Activated CD8-positive, alpha-beta memory T cell treated with anti-CD3 and anti-CD28 coated beads for 48 hours (primary cell): ENCODE measurements at regions not wholly inside any gene's neighbourhood (a gene's known extent, or its start where the extent isn't known, plus 50 kb on each side); places are given as distances from the start of the nearest gene placed in this dataset.

Experiments
- DNase-seq, 3 experiments: peaks; one replicate each; pipeline ENCODE4 v3.0.0-alpha.2; 2020; ENCODE audit warnings: low read depth in 2 of 3, low spot score in 2 of 3

DNA sequence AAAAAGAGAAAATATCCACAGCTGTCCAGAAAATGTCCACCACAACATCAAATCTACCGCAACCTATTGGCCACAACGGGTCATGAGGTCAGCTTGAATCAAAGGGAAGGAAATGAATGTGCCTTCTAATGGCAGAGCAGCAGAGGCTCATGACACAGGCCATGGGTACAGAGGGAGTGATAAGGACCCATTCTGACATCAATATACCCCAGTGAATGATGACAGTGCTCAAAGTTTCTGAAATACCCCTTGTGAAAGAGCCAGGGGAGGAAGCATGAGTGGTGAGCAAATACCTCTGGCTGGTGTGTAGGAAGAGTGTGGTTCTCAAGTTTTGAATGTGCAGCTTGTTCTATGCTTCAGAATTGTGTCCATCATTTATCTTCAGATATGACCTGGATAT is 348.2 kb downstream of the IRX1 start:
- DNase-seq: no peak

DNA sequence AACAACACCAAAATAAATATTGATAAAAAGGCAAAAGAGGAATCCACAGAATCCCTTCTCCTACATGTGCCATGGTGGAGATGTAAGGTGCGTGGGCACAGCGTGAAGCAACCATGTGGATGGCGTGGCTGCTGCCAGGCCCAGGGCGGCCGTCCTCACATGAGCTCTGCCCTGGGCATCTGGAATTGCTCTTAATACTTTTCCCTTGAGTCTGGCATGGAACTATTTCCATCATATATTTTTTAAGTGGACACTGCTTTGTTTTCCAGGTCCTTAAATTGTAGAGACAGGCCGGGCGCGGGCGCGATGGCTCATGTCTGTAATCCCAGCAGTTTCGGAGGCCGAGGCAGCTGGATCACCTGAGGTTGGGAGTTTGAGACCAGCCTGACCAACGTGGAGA is 349.3 kb downstream of the IRX1 start:
- DNase-seq: no peak

DNA sequence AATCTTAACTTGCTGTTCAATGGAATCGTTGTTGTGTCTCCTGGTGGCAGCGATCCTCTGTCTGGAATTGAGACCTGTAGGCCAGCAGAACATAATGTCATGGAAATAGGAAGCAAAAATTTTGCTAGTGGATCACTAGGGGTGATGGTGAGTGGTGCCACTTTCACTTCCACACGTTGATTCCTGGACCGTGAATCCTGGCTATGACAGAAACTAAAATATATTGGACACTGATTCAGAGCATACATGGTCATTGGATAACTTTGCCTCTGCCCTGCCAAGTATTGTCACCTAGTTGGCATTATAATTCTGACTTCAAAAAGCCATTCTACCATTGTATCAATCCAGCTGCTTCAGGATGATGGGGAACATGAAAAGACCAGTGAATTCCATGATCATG is 353.2 kb downstream of the IRX1 start:
- no peak for DNase-seq

DNA sequence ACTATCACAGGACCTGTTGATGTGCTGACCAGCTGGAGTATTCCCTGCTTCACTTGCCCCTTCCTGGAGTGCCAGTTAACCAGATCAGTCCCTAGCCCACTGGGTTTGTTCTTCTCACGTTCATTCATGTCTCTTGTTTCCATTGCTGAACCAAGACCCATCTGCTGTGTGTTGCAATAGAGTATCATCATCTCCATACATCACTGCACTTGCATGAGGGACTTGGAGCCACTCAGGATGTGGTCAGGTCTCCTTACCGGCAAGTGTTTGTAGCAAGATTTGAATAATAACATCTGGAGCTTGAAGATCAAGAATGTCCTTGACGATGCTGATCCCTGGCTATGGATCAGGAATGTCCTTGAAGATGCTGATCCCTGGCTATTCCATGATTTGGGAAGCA is 358.6 kb downstream of the IRX1 start:
- DNase-seq: no peak

DNA sequence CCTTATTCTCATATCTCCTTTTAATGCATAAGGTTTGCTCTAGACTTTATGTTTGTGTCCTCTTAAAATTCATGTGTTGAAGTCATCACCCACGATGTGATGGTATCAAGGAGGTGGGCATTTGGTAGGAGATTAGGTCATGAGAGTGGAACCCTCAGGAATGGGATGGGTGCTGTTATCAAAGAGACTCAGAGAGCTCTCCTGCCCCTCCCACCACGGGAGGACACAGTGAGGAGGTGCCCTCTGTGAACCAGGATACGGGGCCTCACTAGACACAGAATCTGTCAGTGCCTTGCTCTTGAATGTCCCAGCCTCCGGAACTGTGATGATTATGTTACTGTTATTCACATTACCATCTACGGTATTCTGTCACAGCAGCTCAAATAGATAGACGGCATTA is 359.0 kb downstream of the IRX1 start:
- no peak for DNase-seq

DNA sequence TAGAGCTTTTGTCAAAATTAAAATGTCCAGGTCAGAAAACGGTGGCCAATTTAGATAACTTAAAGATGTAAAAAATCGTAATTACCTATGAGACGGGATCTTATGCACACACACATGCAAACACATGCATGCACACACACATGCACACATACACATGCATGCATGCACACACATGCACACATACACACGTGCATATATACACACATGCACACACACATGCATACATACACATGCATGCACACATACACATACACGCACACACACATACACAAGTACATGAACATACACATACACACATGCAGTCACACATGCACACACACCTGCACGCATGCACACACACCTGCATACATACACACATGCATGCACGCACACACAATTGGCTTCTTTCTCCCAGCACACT is 362.0 kb downstream of the IRX1 start:
- no peak for DNase-seq

DNA sequence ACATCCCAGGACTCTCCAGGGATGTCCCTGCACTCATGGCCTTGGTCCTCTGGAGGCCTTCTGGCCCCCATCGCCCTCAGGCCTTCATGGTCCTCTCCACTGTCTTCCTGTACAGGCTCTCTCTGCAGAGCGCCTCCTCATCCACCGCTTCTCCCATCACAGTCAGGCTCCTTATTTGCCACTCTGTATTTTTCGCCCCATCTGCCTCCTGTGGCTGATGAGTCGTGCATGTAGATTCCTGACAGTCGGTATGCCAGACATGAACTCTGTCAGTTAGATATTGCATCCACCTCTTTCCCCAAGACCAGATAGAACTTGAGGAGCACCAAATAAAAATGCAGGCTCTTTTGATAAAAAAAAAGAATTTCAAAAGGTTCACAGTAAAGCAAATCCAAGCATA is 362.8 kb downstream of the IRX1 start:
- DNase-seq: no peak

DNA sequence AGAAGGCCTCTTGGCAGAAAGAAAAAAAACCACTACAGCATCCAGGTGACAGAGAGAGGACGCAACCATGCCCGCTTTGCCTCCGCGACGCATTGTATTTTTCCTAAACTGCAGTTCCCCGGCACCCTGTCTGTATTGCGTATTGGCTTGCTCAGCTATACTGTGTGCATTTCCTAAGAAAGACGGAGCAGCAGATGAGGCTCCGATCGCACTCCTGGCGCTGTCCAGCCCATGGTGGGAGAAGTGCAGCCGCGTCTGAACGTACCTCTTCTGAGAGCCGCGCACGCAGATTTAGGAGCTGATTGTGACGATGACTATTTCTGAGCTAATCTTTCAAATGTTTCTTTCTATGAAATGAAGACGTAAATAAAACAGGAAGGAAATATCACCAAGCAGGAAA is 366.5 kb downstream of the IRX1 start:
- DNase-seq: no peak

DNA sequence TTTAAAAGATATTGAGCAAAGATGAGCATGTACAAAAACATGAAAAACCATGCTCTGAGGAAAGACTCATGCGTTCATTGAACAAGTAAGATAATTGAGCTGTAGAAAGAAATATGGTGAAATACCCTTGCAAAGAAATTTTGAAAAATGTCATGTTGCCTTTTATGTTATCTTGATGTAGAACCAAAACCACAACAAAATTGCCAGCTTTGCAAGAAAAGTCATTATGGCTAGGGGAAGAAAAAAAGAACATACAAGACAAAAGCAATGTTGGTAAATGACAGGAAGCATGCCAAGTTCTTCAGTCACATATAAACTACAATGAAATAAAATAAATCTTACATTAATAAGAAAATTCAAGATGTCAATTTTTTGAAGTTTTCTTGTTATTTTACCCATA is 368.0 kb downstream of the IRX1 start:
- no peak for DNase-seq

DNA sequence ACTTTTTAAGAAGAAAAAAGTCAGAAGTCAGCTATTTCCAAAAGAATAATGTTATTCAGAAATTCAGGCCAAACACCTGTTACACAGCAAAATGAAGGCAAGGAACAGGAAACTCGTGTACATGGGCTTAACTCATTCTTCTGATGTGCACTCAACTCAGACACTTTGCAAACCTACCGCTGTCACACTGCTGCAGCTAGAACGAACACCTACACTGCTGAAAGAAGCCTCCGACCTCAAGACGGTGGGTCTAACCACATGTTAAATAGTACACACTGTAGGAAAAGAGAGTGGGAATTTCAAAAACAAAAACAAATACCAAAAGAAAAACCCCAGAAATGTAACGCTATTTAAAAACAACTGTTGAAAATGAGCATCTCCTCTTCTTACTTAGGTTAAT is 384.5 kb downstream of the IRX1 start:
- DNase-seq: no peak

DNA sequence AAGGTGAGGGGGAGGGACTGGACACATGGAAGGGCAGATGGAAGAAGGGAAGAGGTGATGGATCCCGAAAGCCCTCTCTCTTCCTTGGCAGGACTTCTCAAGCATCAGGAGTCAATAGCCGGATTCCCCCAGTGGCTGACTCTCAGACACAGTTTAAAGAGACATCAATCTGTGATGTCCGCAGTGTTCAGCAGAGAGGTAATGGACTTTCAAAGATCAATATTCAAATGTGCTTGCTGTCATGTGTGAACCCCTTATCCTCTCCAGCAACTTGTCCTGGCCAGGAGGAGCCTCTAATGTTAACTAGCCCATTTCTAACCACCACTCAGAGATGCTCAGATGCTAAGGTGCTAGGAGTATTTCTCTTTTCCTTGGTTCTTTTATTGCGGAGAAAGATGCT is 392.2 kb downstream of the IRX1 start:
- no peak for DNase-seq

DNA sequence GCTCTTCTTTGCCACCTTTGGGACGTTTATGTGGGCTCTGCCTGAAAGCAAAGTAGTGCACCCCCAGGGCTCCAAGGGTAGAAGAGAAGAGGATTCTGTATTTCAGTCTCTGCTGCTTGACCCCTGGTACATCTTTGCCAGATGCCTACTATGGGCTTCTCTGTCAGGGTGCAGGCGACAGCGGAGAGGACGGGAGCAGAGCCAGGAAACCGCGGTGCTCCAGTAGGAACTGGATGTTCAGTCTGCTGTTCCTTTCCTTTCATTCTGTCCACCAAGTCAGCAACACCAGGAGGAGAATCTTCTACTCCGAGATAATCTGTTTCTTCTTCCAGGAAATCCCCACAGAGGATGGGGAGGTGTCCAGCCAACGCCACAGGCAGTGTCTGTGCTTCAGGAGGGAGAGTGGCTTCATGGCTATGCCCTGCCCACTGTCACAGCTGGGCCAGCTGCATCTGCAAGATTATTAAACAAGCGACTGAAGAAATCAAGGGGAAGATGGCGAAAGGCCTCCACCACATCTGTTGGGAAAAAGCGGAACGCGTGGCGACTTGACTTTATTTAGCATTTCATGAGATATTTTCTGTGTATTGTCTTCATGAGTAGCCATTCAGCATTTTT is 398.3 kb downstream of the IRX1 start:
- no peak for DNase-seq

DNA sequence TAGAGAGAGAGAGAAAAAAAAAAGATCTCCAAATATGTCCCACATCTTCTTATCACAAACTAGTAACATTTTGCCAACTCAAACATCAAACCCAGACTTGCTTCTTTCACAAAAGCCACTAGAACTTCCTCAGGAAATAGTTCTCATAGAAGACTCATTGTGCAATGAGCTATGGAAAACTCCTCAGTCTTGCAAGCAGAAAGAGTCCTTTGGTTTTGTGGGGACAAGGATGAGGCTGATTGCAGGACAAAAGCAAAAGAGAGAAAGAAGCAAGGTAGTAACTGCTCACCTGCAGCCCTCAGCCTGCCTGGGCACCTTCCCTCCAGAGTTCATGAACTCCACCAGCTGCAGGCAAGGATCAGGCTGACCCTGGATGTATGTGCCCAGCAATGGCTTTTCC is 399.0 kb downstream of the IRX1 start:
- DNase-seq: no peak

DNA sequence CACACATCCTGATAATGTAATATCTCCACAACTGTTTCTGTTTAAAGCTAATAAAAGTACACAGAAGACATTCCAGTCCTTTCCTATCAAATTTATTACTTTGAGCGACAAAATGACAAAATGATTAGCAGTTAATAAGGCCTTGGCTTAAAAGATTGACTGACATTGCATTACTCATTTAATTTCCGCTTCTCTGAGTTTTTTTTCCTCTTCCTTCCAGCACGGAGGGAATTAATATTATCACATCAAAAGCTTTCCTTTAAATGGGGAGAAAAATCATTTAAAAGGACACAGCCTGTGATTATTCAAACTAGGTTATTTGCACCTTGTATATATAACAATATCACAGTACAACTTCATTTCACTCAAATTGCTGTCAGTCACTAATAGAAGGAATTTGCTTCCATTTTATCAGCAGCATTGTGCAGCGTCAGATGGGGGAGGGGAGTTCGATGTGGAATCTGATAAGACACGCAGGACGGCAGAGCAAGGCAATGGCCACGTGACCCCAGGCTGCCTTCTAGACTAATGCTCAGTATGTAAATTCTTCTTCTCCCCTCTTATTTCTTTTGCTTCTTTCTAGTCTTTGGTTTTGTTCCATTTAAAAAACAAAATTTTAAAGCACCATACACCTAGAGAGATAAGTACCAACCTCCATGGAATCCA is 400.5 kb downstream of the IRX1 start:
- no peak for DNase-seq

DNA sequence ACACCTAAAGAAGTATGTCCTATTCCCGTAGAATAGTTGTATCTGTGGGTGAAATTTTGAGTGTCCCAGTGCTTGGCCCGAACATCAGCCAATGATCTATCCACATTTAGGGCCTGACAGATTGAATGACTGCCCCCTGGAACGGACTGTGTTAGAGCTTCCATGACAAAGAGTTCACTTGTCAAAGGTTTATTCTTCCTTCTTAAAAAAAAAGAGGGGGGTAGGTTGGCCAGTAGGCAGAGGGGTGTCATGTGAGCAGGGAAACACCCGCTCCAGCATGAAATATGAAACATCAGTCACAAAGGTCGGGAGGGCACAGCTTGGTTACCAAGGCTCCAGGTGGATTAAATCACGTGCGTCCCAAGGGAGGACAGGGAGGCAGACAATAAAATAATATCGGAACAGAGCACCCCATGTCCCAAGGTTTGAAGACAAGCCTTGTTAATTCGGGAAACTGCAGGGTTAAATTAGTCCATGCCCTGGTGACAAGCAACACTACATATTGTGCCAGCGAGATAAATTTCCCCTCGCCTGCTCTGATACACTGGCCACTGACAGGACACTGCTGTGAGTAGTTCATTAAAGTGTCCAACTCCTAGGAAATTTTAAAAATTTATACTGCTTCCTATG is 401.2 kb downstream of the IRX1 start:
- no peak for DNase-seq

DNA sequence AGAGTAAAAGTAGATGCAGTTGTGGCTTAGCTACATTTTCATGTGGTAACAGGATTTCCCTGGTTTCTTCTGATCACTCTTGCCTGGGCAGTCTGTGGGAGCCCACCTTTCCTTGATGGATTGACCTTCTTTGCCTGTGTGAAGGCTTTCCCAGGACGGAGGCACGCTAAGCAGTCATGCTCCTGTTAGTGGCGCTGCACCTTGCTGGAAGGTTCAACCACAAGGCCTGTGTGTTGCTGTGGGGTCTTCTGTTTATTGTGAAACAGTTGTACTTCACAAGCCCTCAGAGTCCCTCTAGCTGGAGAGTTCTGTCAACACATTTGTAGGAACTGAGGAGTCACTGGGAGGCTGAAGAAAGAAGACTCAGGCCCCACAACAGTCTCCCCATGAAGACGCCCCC is 402.0 kb downstream of the IRX1 start:
- no peak for DNase-seq

DNA sequence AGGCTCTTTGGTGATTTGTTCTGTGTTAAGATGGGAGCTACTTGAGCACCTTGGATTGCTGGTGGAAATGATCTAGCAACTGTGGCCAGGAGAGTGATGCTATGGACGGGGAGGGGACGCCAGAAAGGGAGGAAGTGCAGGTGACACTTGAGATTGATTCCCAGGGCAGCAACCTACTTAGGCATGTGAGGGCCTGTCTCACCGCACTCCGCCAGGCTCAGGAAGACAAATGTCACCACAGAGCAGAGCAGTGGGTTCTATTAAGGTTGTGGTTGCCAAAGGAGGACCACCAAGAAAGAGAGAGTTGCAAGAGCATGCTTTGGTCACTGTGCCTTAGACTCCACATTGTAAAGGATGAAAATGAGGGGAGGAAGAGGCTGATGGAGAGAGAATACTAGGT is 404.3 kb downstream of the IRX1 start:
- no peak for DNase-seq

DNA sequence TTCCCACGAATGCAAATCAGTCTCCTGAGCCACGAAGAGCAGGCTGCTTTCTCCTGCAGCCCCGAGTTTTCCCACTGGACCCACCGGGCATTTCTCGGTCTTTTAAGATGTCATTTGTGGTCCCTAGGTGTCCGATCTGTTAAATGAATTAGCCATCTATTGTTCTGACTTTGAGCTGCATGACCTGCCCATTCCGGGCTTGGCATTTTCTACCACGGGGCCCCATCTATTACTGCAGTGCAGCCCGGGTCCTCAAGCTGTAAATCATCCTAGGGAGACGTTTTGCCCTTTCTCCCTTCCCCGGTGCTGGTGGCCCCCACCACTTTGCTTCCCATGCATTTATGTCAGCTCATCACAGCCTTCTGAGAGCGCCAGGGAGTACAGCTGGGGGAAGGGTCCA is 405.4 kb downstream of the IRX1 start:
- DNase-seq: no peak

DNA sequence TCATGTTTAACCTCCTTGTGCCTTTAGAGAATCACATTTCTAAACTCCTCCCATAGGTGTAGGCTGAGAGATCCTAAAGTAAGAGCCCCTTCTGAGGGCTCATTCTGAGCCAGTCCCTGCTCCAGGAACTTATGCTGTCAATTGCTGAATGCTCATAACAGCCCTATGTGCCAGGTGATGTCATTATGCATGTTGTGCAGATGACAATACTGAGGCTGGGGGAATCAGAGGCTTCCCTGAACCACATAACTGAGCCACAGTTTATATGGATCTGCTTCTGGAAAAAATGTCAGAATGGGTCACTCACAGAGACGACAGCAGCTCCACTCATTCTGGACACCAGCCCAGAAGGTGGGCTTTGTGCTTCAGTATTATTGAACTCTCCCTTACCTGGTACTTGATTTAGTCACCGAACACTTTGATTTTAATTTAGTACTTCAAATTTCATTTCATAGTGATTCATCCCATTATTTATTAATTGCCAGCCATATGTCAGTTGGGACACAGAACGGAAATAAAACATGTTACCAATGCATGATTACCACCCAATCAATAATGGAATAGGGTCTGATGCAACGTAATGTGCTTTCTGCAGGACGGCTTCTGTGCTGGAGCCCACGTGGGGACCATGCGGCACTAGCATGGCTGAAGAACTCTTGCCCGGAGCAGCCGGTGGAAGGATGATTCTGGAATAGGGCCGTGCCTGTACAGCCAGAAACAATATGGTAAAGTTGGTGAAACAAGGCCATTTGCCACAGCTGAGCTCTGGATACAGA is 406.3 kb downstream of the IRX1 start:
- no peak for DNase-seq

DNA sequence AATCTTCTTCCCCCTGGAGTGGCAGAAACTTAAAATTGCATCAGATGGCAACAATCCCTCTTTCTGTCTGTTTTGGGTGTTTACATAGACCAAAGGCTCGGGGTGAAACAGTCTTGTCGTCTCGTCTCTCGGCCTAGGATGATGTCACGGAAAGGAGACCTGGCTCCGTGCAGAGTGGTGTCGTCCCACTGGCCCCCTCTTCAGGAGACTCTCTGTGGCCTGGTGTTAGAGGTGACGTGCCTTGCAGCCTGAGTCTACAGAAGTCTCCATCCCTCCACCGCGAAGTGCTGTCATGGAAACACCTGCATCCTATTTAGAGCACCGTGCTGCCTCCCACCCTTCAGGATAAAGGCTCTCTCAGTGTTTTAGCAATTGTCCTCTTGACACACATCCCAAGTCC is 409.7 kb downstream of the IRX1 start:
- no peak for DNase-seq

DNA sequence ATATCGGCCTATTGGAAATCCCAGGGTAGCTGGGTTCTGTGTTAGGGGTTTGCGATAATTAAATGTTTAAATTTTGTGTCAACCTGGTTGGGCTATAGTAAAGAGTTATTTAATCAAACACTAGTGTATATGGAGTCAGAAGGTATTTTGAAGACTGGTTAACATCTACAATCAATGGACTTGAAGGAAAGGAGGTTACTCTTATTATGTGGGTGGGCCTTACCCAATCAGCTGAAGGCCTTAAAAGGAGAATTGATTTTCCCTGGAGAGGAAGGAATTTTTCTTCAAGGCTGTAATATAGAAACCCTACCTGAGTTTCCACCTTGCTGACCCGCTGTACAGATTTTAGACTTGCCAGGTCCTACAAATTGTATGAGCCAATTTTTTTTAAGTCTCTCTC is 411.4 kb downstream of the IRX1 start:
- DNase-seq: no peak

DNA sequence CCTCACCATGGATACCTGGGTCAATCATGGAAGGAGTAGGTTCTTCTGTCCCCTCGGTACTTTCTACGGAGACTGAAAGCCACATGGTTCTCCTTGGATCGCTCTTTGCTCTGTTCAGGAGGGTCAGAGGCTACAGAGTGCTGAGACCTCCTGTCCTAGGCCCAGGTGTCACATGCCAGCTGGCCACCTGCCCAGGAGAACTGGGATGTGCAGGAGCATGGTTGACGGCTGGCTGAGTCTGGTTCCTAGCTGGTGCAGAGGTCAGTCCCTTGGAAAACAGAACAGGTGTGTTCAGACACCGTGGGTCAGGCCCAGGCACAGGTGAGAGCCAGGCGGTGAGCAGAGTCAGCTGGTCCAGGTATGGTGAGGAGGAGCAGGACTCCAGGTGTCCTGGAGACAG is 416.3 kb downstream of the IRX1 start:
- no peak for DNase-seq
